NCI-H2171 treated with DMSO at 0.1 percent for 48 hours (cell line): ENCODE measurements at regions not wholly inside any gene's neighbourhood (a gene's known extent, or its start where the extent isn't known, plus 50 kb on each side); places are given as distances from the start of the nearest gene placed in this dataset.

Experiments used
- DNase-seq: peaks from one replicate; lab custom pipeline; 2025; lab: John Stamatoyannopoulos, UW

DNA sequence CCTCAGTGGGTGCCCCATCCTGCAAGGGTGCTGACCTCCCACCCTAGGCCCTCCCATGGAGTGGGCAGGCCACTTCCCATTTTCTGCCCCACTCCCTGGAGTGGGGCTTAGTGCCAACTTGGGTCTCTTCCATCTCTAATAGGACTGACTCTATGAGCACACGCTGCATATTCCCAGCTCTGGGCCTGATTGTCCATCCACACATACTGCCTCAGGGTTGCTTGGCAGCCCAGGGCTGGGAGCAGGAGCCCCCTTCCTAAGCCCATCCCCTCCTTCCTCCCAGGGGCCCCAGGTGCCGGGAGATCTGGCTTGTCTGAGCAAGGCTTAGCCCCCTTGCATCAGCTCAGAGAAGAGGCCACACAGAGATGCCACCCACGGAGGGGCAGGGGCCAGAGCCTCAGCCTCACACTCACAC is 55.1 kb downstream of the PJA1 start:
- DNase-seq, result no peak

DNA sequence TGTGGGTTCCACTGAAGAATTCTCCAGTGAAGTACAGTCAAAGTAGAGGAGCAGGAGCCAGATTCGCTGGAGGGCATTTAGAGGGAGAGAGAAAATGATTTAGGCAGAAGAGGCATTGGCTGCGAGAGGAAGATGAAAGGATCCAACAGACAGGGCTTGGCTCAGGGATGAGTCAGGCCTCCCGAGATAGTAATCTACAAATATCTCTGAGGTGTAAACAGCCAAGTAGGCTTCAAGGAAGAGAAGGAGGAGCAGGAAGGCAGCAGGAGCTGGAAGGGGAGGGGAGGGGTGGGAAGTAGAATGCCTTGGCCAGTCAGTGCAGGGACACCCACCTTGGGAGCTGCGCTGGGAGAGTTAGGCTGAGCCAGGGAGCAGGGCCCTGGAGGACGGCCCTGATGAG is 55.5 kb downstream of the PJA1 start:
- DNase-seq, result no peak

DNA sequence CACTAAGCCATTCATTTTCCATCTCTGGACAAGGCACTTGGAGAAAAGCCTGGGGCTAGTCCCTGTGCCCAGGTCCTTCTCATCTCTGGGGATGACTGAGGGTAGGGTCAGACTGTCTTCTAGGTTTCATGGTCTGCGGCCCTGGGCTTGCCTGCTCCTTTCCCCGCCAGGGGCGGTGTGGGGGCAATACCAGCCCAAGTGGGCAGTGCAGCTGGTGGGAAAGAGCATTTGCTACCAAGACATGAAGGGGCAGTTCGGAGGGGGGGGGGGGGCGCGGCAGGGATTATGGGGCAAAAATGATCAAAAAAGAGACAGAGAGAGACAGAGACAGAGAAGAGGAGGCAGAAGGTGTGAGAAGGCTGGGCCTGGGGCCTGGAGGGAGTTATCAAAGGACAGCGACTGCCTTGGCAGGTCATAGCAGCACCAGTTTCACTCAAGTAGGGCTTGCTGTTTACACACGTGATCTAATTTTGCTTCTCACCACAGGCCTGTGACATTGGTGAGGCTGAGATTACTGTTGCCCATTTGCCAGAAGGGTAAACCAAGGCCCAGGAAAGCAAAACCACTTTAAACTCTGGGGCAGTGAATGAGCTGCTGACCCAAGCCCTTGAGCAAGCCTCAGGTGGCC is 56.1 kb downstream of the PJA1 start:
- DNase-seq, result no peak

DNA sequence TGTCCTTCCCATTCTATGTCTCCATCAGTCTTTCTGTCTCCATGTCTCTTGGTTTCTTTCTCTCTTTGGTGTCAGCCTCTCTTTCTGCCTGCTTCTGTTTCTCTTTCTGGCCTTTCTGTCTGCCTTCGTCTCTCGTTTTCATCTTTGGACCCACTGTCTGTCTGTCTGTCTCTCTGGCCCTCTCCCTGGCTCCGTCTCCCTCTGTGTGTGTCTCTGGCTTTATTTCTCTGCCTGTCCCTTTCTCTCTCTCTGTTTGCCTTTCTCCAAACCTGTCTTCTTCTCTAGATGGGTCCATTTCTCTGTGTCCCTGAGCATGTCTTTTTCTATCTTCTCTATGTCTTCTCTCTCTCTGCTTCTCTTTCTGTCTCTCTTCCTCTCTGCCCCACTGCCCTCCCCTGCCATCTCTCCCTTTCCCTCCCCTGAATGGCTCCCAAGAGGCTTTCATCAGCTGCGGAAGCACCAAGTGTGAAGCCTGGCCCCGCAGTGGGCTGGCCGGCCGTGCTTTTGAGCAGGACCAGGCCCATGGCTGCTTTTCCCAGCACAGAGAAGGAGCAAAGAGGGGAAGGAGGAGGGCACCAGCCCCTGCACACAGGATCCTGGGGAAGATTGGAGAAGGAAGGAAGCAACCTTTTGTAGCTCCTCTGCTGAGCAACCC is 57.4 kb downstream of the PJA1 start:
- DNase-seq, result no peak

DNA sequence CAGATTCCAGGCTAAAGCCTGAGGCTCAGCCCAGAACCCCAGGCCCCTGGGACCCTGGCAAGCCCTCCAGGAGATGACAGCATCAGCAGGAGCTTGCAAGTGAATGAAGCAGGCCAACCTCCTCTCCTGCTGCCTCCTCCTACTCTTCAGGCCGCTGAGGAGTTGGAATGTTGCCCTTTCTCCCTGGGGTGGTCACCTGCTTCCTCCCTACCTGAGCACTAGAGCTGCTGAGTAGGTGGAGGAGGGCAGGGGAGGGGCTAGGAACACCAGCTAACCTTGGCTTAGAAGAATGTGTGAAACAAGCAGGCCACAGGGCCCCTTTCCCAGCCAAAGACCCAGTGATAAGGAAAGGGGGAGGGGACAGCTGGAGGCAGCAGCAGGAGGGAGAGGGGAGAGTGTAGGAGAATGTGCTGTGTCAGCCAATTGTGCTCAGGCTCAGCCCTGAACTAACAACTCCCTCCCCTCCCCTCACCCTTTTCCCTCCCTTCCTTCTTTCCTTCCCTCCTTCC is 58.0 kb downstream of the PJA1 start:
- no peak for DNase-seq

DNA sequence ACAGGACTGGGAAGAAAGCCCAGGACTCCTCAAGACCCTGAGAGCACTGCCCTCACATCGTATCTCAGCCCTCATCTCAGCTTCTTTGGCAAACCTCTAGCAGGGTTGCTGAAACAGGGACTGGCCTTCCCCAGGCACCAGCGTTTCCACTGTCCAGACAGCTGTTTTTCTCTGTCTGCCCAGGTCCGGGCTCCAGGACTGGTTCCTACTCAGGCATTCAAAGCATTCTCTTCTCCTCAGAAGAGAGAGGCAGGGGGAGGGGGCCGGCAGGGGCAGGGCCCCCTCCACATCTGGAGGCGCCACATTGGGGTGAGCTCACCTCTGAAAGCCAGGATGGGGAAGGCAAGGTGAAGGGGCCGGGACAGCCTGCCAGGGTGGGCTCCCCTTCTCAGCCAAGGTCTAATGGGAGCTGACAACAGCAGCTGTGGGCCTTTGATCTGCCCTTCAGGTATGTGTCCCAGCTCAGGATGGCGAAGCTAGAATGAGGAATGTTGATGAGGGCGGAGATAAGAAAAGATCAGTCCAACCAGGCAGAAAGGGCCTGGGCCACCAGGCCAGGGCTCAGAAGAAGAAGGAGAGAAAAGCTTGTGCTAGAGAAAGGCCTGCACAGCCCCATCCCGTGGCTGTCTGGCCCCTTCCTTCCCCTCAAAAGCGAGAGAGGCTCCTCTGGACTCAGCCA is 60.4 kb downstream of the PJA1 start:
- DNase-seq, result no peak

DNA sequence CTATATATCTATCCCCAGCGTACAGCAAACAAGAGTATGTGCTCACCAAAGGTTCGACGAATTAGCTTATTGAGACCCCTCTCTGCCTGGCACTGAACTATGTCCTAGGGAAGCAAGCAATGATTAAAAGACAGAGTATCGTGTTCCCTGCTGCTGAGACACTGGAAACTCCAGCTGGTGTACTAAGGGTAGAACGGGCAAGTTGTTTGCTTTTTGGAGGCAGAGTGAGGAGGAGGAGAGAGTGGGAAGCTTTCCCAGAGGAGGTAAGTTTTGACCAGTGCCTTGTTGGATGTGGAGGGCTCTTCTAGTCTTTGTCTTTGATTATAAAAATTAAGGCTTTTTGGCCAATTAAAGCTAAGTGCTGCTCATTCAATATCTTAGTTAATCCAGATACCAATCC is 61.7 kb downstream of the PJA1 start:
- peak; percentile 20 for DNase-seq

DNA sequence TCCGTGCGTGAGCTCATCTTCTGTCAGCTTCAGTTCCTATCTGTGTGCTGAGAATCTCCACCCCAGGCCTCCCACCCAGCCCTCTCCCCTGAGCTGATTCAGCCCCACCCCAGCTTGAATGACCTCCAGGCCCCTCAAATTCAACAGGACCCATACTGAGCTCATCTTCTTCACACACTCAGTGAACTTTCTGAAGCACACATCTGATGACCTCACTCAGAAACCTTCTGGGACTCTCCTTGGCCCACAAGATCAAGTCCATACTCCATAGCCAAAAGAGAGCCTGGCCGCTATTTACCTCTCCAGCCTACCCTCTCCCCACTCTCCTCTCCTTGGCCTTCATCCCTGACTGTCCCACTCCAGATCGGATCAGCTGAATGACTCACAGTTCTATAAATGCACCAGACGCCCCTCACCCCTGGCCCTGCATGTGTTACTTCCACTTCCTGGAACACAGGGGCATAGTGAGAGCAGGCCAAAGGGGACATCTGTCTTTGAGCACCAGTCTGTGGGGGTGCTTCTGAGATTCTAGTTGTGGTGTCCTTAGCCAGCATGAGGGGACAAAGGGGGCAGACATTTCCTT is 62.5 kb downstream of the PJA1 start:
- no peak for DNase-seq

DNA sequence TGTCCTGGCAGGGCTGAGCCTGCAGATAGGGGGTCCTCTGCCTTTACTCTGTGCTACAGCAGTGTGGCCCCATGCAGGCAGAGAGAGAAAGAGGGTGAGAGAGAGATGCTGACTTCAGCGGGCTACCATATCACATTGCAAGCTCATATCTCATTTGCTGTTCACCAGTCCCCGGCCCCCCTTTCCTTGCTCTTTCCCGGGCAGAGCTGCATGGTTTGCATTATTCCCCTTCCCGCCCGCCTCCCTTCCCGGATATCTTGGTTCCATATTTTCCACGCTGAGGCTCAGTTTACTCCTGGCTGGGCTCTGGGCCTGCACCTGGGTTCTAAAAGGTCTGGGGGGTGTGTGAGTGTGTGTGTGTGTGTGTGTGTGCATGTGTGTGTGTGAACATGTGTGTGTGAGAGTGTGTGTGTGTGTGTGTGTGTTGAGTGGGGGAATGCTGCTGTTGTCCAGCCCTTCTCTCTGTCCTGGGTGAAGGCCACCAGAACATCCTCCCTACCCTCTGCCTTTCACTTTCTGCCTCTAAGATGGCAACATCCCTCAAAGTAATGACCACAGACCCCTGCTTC is 63.5 kb downstream of the PJA1 start:
- DNase-seq, result peak; percentile 11

DNA sequence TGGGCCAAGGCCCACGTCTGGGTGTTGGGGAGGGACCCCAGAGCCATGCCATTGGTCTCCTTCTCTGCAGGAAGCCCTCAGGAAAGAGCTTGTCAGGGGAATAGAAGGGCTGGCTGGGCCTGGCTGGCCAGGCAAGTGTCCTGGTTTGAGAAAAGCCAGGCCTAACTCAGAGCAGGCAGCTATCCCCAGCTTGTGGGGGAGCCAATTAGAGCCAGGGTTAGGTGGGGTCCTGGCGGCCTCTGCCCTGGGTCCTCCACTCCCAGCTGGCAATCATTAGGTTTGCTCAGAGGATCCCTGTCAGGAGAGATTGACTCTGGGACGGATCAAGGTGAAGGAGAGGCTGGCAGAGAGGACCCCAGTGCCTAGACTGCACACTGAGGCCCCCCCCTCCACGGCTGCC is 64.8 kb downstream of the PJA1 start:
- DNase-seq, result no peak

DNA sequence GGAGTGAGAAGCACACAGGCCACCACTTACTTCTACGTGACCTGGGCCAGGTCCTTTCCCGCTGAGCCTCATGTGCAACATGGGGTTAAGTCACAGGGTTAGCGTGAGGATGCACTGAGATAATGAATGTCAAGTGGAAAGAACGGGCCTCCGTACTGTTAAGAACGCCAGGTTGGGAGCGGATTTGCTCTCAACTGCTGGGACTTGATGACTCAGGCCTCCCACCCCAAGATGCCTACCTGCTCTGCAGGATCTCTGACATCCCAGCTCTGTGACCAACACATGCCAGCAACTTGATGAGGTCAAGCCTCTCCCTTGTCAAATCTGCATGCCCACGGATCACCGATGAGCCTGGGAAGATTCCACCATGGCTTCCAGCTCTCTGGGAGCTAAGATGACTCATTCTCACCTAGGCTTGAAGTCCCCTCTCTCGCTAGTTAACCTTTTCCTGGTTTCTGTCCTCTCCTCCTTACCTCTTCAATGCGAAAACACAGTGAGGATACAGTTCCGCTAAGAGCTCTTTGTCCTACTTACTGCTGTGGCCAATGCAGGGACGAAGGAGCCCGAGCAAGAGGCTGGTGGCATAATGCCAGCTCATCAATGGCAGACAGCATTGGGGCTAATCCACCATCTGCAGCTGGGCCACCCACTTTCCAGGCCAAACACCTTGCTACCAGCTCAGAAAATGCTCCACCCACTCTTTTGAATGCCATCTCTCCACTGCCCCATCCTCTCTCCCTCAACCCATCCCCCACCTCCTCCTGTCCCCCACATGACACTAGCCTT is 67.6 kb downstream of the PJA1 start:
- DNase-seq, result no peak

DNA sequence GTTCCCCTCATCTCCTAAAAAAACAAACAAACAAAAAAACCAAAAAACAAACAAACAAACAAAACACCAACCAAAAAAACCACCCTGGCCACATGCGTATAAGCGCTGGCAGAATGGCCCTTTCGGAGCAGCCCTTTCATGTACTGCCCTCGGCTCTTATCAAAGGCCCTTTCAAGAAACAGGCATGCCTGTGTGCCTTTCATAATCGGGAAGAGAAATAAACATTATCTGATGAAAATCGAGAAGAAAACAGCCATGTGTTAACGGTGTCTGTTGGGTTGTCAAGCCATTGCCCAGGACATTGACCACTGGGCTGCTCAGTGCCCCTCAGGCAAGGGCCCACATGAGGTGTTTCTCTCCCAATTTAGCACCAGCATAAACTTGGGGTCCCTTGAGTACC is 68.3 kb downstream of the PJA1 start:
- DNase-seq, result no peak

DNA sequence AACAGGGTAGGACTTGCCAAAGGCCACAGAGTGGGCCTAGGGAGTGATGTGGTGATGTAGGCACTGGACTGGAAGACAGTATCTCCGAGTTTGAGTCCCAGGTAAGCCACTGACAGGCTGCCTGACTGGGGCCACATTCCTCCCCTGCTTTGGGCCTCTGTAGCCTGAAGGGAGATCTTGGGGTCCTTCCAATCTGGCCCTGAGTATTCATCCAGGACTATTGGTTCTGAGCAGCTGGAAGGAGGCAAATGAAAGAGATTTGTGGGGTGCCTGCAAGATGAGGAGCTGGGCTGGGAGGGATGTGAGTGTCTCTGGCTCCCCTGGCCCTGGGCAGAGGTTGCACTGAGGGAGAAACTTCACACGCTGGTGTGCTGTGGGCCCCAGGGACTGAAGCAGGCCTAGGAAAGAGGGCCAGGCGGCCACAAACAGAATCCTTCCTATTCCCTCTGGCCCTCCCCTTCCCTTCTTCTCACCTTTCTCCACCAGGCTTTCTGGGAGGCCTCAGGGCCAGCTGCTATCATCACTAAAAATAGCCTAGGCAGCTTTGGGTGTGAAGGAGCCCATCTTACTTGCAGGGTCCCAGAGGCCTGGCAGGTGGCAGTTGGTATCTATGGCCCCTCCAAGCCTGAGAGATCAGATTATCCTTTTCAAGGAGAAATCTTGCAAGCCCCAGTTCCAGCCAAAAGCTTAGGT is 70.1 kb downstream of the PJA1 start:
- DNase-seq, result peak; percentile 80

DNA sequence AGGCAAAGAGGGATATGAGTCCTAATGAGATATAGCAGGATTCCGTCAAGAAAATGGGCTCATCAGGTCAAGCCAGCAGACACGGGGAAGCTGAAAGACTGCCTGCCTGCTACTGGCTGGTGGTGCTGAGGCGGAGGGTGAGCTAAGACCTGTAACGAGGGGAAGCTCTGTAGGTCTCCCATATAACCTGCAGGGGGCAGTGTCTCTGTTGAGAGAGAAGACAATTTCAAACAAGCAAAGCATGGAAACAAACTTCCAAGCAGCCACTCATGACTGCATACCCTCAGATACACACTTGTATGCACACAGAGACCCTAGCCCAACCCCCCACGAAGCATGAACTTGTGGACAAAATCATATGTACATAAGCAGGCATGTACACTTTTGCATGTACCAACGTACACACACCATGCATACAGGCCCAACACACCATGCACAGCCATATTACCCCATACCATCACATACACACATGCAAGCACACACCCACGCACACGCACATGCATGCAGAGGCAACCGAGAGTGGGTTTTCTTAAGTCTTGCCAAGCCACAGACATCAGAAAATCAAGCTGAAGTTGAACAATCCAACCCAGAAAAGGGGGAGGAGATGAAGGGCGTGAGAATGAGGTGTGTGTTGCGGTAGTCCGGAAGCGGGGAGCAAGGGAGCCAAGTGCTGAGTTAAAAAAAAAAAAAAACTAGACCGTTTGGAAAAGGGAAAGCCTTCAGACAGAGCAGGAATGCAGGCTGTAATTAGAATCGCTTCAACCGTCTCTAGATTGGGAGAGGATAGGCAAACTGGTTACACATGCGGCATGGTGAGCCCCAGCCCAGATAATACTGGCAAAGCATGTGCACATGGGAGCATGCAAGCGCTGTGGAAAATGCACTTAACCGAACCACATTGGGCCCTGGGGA is 71.0 kb downstream of the PJA1 start:
- DNase-seq, result peak; percentile 1

DNA sequence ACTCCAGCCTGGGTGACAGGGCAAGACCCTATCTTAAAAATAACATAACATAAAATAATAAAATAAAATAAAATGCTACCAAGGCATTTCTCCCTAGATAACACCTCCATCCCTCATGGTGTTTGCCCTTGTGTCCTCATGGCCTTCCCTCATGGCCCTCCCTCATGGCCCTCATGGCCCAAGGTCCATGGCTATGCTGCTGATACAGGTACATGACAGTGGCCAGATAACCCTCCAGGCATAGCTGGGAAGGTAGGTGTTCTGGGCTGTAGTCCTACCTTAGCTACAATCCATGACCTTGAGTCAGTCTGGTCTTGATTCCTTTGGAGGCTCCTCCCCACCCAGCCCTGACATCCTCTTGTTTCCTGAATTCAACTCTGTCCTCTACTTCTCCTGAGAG is 75.2 kb downstream of the PJA1 start:
- DNase-seq, result no peak

DNA sequence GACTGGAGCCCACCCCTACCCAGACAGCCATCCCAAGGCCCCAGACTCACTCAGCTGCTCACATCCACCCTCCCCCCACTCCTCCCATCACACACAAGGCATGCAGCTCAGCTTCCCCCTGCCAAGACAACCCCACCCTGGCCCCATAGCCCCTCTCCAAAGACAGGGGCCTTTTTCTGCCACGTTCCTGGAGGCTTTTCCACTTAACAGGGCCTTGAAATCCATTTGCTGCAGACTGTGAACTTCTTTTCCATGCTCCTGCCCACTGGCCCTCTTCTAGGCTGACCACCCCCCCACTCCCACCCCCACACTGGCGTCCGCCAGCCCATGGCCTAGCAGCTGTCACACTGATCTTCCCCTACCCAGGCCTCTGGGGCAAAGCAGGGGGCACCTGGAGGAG is 76.0 kb downstream of the PJA1 start:
- no peak for DNase-seq

DNA sequence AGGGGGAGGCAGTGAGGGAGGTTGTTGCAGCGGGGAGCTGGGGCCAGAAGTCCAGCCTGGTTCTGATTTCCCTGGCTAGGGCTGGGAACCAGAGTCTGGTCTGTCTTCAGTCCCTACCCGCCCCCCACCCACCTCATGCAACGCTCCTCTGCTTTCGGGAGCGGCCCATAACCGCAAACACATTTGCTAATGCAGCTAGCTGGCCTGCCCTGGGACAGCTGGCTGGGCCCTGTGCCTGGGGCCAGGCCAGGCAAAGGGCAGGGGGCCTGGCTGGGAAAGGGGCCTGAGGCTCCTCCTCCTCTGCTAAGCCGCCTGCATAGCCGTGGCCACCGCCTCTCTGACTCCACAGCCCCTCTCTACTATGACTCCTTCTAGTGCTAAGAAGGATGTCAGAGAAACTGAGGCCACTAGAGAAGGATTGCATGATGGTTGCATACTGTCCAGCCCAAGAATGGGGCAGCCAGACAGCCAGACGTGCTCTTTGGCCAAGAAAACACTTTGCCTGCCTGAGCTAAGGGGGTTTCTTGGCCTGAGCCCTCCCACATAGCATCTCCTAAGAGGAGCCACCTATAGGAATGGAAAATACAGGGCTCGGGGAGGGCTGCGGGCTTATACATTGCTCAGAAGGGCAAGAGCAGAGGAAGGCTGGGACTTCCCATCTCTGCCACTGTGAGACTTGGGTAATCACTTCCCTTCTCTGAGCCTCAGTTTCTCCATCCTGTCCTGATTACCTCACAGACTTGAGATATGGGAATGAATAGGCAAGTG is 76.9 kb downstream of the PJA1 start:
- no peak for DNase-seq

DNA sequence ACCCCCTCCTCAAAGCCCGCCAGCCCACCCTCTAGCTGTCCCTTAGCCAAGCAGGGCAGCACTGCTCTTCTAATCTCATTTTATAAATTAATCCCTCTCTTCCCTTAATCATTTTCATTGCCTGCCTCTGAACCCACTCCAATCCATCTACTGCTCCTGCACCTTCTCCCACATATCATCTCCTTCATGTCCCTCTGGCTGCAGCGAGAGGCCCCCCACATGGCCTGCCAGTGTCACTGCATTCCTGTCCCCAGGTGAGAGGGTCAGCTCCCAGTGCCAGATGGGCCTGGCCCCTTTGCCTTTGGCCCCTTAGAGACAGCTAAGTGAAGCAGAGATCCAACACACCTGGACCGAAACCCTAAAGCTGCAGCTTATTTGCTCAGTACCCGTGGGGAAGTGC is 79.4 kb downstream of the PJA1 start:
- DNase-seq, result no peak

DNA sequence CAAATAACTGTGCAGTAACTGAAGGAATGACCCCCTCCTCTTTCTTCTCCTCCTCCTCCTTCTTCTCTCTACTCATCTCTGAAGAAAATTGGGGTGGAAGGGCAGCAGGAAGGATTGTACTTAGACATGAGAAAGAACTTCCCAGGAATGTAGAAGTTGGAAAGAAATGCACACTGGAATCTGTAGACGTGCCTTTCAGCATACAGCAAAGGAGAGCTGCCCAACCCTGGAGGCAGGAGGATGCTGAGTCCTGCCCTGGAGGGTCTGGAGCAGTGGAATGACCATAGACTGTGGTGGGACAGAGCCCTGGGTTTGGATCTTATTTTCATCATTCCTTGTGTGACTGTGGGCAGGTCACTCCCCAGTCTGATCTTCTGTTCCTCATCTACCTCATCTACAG is 80.1 kb downstream of the PJA1 start:
- DNase-seq, result no peak
